ENCODE measurements at regions not wholly inside any gene's neighbourhood (a gene's known extent, or its start where the extent isn't known, plus 50 kb on each side); places are given as distances from the start of the nearest gene placed in this dataset.

- intact Hi-C loops (cut with micrococcal nuclease), result no loop called here
- H3K4me3 ChIP-seq (replicated peaks in 1 of 3; ENCODE audit: insufficient read depth in 1 of 3, low read depth in 1 of 3, low read length in 3 of 3), result no peak overlapping the region
- H3K9me3 ChIP-seq (replicated peaks; ENCODE audit: control insufficient read depth, insufficient read depth, low read length), result no peaks in the 10 kb centered on the region
- no peak overlapping the region for H2AFZ ChIP-seq (ENCODE audit: low read depth, low read length)
- DNase-seq (ENCODE audit: low read depth, low spot score) (no peak), FAIRE-seq (no peak)
- no peak overlapping the region for H3K9ac ChIP-seq (replicated peaks; ENCODE audit: extremely low read depth, insufficient read depth, low read length)
- H3K27me3 ChIP-seq (ENCODE audit: control insufficient read depth in 2 of 2, insufficient read depth in 2 of 2, low read length in 2 of 2), result no peaks in the 10 kb centered on the region
- dilution Hi-C loops (cut with MboI; ENCODE audit: extremely low pct_ligation_motif_present, low sequenced_read_pairs), result no loop called here
- peaks cover 22% of the 10 kb centered on the region for H3K4me1 ChIP-seq (ENCODE audit: control insufficient read depth, extremely low read depth, insufficient read depth, low read length)
- H3K4me2 ChIP-seq (ENCODE audit: insufficient read depth, low read length), result no peak overlapping the region
- no peak overlapping the region for H3K27ac ChIP-seq (ENCODE audit: insufficient read depth, low read depth, low read length)
- CTCF ChIA-PET, result no interaction called here
- H4K20me1 ChIP-seq (replicated peaks; ENCODE audit: control insufficient read depth, extremely low read depth, insufficient read depth, low read length), result no peaks in the 10 kb centered on the region
- no peaks in the 10 kb centered on the region for H3K9me1 ChIP-seq (replicated peaks; ENCODE audit: control insufficient read depth, extremely low read depth, insufficient read depth, low read length)
- H3K79me2 ChIP-seq (ENCODE audit: control insufficient read depth, insufficient read depth, low read length), result no peaks in the 10 kb centered on the region
- POLR2A ChIA-PET, result no interaction called here
- no peaks in the 10 kb centered on the region for H3K36me3 ChIP-seq (ENCODE audit: control insufficient read depth in 2 of 2, extremely low read depth in 1 of 2, insufficient read depth in 2 of 2, low read length in 2 of 2)
- no TSS peak for BruUV-seq (replicated peaks)
- TF ChIP-seq FOS (IDR thresholded peaks at IDR 0.05; ENCODE audit: borderline replicate concordance, insufficient read depth, low read length) (no peak), MYC (IDR thresholded peaks at IDR 0.05; ENCODE audit: low read depth, low read length) (no peak), POLR2AphosphoS5 (IDR thresholded peaks at IDR 0.05; ENCODE audit: insufficient read depth, low read depth, low read length) (no peak), GATA2 (IDR thresholded peaks at IDR 0.05; ENCODE audit: insufficient read depth, insufficient read length, low read depth, low read length) (no peak), POLR2A (IDR thresholded peaks at IDR 0.05; ENCODE audit: low read depth, low read length) (no peak), EZH2 (IDR thresholded peaks at IDR 0.05; ENCODE audit: borderline replicate concordance, low read depth, low read length, severe bottlenecking) (no peak), JUN (IDR thresholded peaks at IDR 0.05; ENCODE audit: borderline replicate concordance, insufficient read depth, insufficient read length, low read depth) (no peak)
- TF ChIP-seq, protein P1, sequence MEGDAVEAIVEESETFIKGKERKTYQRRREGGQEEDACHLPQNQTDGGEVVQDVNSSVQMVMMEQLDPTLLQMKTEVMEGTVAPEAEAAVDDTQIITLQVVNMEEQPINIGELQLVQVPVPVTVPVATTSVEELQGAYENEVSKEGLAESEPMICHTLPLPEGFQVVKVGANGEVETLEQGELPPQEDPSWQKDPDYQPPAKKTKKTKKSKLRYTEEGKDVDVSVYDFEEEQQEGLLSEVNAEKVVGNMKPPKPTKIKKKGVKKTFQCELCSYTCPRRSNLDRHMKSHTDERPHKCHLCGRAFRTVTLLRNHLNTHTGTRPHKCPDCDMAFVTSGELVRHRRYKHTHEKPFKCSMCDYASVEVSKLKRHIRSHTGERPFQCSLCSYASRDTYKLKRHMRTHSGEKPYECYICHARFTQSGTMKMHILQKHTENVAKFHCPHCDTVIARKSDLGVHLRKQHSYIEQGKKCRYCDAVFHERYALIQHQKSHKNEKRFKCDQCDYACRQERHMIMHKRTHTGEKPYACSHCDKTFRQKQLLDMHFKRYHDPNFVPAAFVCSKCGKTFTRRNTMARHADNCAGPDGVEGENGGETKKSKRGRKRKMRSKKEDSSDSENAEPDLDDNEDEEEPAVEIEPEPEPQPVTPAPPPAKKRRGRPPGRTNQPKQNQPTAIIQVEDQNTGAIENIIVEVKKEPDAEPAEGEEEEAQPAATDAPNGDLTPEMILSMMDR (IDR thresholded peaks at IDR 0.05; ENCODE audit: extremely low read depth in 1 of 2, insufficient read depth in 1 of 2, low read depth in 1 of 2, low read length in 2 of 2), result no peak
- TF ChIP-seq, protein P2, sequence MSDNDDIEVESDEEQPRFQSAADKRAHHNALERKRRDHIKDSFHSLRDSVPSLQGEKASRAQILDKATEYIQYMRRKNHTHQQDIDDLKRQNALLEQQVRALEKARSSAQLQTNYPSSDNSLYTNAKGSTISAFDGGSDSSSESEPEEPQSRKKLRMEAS (IDR thresholded peaks at IDR 0.05; ENCODE audit: insufficient read depth, insufficient read length), result no peak
Measured at GRCh38 chr9:13805546-13805945, 508.4 kb downstream of the NFIB start.

Data from endothelial cell of umbilical vein (primary cell).